ENCODE measurements at regions not wholly inside any gene's neighbourhood (a gene's known extent, or its start where the extent isn't known, plus 50 kb on each side); places are given as distances from the start of the nearest gene placed in this dataset.

GRCh38 chrX:43505769-43506168 is 150.3 kb upstream of the MAOA start:
- no peak for ATAC-seq (ENCODE audit: low read depth)
- H3K4me3 ChIP-seq (ENCODE audit: control extremely low read depth in 1 of 5, extremely low read depth in 1 of 5, insufficient read depth in 1 of 5, low read depth in 2 of 5, low read length in 4 of 5) = no peak overlapping the region
- H3K27ac Mint-ChIP-seq = no peak overlapping the region
- H3K4me1 ChIP-seq (ENCODE audit: control insufficient read depth in 2 of 2, insufficient read depth in 2 of 2, low read length in 2 of 2) = no peaks in the 10 kb centered on the region
- peaks cover 0 to 3% (median 0%) of the 10 kb centered on the region in 4 experiments for H3K27me3 ChIP-seq (replicated peaks in 1 of 4; ENCODE audit: control extremely low read depth in 1 of 4, control insufficient read depth in 3 of 4, insufficient read depth in 4 of 4, low read length in 3 of 4)
- H4K20me1 ChIP-seq (ENCODE audit: control insufficient read depth, insufficient read depth, low read length, poor library complexity, severe bottlenecking) = no peaks in the 10 kb centered on the region
- H3K4me2 ChIP-seq (replicated peaks; ENCODE audit: low read depth, low read length, poor library complexity, severe bottlenecking) = no peak overlapping the region
- no peaks in the 10 kb centered on the region for H3K9me3 ChIP-seq (ENCODE audit: control extremely low read depth in 1 of 3, control insufficient read depth in 2 of 3, insufficient read depth in 1 of 3, low read length in 2 of 3)
- no peaks in the 10 kb centered on the region for H3K9me3 Mint-ChIP-seq (ENCODE audit: insufficient read depth)
- no peak for TF ChIP-seq EZH2 (IDR thresholded peaks at IDR 0.05; ENCODE audit: borderline replicate concordance, insufficient read depth, low read depth, low read length, poor library complexity, severe bottlenecking)
- no peak for TF ChIP-seq CTCF (IDR thresholded peaks at IDR 0.05)
- 70% methylated on average over 1 of the region's 3 CpGs for WGBS (ENCODE audit: insufficient coverage)
- ChIA-PET CTCF (no interaction called here), POLR2A (no interaction called here)
- H3K27ac ChIP-seq (ENCODE audit: low read length in 2 of 2) = no peak overlapping the region
- no peaks in the 10 kb centered on the region for H3K27me3 Mint-ChIP-seq
- H3K4me1 Mint-ChIP-seq = peaks cover 5% of the 10 kb centered on the region
- intact Hi-C loops (cut with micrococcal nuclease) = no loop called here
- no peak overlapping the region for H3K9ac ChIP-seq (ENCODE audit: low read length)
- H3K36me3 ChIP-seq (replicated peaks in 1 of 2; ENCODE audit: control extremely low read depth in 1 of 2, control insufficient read depth in 1 of 2, extremely low read depth in 1 of 2, insufficient read depth in 2 of 2, low read length in 1 of 2) = no peaks in the 10 kb centered on the region
- DNase-seq = no peak
- H2AFZ ChIP-seq (ENCODE audit: insufficient read depth, low read depth, low read length, poor library complexity, severe bottlenecking) = no peak overlapping the region
- H3K4me3 Mint-ChIP-seq = no peak overlapping the region
- H3K79me2 ChIP-seq (ENCODE audit: control insufficient read depth, insufficient read depth, low read length) = no peaks in the 10 kb centered on the region

GRCh38 chrX:43508694-43509093 is 147.4 kb upstream of the MAOA start:
- H3K27me3 Mint-ChIP-seq = no peaks in the 10 kb centered on the region
- no peak for ATAC-seq (ENCODE audit: low read depth)
- no peaks in the 10 kb centered on the region for H3K9me3 ChIP-seq (ENCODE audit: control extremely low read depth in 1 of 3, control insufficient read depth in 2 of 3, insufficient read depth in 1 of 3, low read length in 2 of 3)

More at GRCh38 chrX:43508694-43509093, 147.4 kb upstream of the MAOA start:
- H2AFZ ChIP-seq (ENCODE audit: insufficient read depth, low read depth, low read length, poor library complexity, severe bottlenecking) = no peak overlapping the region
- intact Hi-C loops (cut with micrococcal nuclease) = no loop called here
- no peak overlapping the region for H3K27ac Mint-ChIP-seq
- H3K4me3 Mint-ChIP-seq = no peak overlapping the region
- ChIA-PET POLR2A (no interaction called here), CTCF (no interaction called here)
- H3K9ac ChIP-seq (ENCODE audit: low read length) = no peak overlapping the region
- peaks cover 0 to 3% (median 0%) of the 10 kb centered on the region in 4 experiments for H3K27me3 ChIP-seq (replicated peaks in 1 of 4; ENCODE audit: control extremely low read depth in 1 of 4, control insufficient read depth in 3 of 4, insufficient read depth in 4 of 4, low read length in 3 of 4)
- H3K9me3 Mint-ChIP-seq (ENCODE audit: insufficient read depth) = no peaks in the 10 kb centered on the region
- H3K79me2 ChIP-seq (ENCODE audit: control insufficient read depth, insufficient read depth, low read length) = no peaks in the 10 kb centered on the region
- no peaks in the 10 kb centered on the region for H3K36me3 ChIP-seq (replicated peaks in 1 of 2; ENCODE audit: control extremely low read depth in 1 of 2, control insufficient read depth in 1 of 2, extremely low read depth in 1 of 2, insufficient read depth in 2 of 2, low read length in 1 of 2)
- H3K4me1 ChIP-seq (ENCODE audit: control insufficient read depth in 2 of 2, insufficient read depth in 2 of 2, low read length in 2 of 2) = peaks cover 0 to 5% of the 10 kb centered on the region in 2 donors
- H4K20me1 ChIP-seq (ENCODE audit: control insufficient read depth, insufficient read depth, low read length, poor library complexity, severe bottlenecking) = no peaks in the 10 kb centered on the region
- peaks cover 8% of the 10 kb centered on the region for H3K4me1 Mint-ChIP-seq
- no peak for DNase-seq
- H3K4me3 ChIP-seq (ENCODE audit: control extremely low read depth in 1 of 5, extremely low read depth in 1 of 5, insufficient read depth in 1 of 5, low read depth in 2 of 5, low read length in 4 of 5) = no peak overlapping the region
- no peak overlapping the region for H3K4me2 ChIP-seq (replicated peaks; ENCODE audit: low read depth, low read length, poor library complexity, severe bottlenecking)
- no peak overlapping the region for H3K27ac ChIP-seq (ENCODE audit: low read length in 2 of 2)
- no peak for TF ChIP-seq CTCF (IDR thresholded peaks at IDR 0.05)
- no peak for TF ChIP-seq EZH2 (IDR thresholded peaks at IDR 0.05; ENCODE audit: borderline replicate concordance, insufficient read depth, low read depth, low read length, poor library complexity, severe bottlenecking)

Data from B cell (primary cell).